Fibroblast of the aortic adventitia (primary cell): ENCODE measurements at regions not wholly inside any gene's neighbourhood (a gene's known extent, or its start where the extent isn't known, plus 50 kb on each side); places are given as distances from the start of the nearest gene placed in this dataset.
A peak's percentile ranks its signal among the peaks of the same experiment; 100 is the strongest.

Source experiments
- DNase-seq: peaks from one replicate; pipeline ENCODE4 v3.0.0-alpha.2; 2010; ENCODE audit warnings: low read depth
- H3K4me3 ChIP-seq: 2 replicates; pipeline ENCODE4 v1.5.1; 2011; ENCODE audit warnings: low read depth, mild to moderate bottlenecking, control low read depth, low read length, moderate library complexity
- TF ChIP-seq, protein P1 (sequence below): IDR thresholded peaks from 2 replicates; pipeline ENCODE4 v1.5.1; 2011; ENCODE audit warnings: mild to moderate bottlenecking, low read length, control low read depth, inconsistent platforms; ENCODE audit not compliant: insufficient read depth

DNA sequence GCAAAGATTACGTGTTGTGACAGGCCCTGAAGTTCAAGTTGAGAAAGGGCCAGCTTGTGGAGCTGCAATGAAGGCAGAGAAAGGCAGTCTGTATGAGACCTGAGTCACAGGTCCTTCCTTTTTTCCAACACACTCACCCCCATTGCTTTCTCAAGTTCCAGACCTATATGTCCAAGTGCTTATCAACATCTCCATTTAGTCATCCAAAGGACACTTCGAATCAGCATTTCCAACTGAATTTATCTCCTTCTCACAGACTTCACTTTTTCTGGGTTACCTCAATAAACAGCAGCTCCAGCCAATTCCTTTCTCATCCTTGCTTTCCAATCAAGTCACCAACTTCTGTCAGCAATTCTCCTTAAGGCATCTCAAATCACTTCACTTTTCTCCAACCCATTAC, 56.4 kb upstream of the KIF21A start:
- H3K4me3 ChIP-seq = no peak overlapping the region
- TF ChIP-seq, protein P1, sequence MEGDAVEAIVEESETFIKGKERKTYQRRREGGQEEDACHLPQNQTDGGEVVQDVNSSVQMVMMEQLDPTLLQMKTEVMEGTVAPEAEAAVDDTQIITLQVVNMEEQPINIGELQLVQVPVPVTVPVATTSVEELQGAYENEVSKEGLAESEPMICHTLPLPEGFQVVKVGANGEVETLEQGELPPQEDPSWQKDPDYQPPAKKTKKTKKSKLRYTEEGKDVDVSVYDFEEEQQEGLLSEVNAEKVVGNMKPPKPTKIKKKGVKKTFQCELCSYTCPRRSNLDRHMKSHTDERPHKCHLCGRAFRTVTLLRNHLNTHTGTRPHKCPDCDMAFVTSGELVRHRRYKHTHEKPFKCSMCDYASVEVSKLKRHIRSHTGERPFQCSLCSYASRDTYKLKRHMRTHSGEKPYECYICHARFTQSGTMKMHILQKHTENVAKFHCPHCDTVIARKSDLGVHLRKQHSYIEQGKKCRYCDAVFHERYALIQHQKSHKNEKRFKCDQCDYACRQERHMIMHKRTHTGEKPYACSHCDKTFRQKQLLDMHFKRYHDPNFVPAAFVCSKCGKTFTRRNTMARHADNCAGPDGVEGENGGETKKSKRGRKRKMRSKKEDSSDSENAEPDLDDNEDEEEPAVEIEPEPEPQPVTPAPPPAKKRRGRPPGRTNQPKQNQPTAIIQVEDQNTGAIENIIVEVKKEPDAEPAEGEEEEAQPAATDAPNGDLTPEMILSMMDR = no peak
- peak; percentile 20 for DNase-seq
